Left lung (tissue), 4 donors: ENCODE measurements at regions not wholly inside any gene's neighbourhood (a gene's known extent, or its start where the extent isn't known, plus 50 kb on each side); places are given as distances from the start of the nearest gene placed in this dataset.

ENCODE experiments used
- ATAC-seq: fragments of 200-7000 bp; cut with Tn5 transposase; one replicate; pipeline ENCODE4 v1.9.1; 2020; ENCODE audit warnings: moderate library complexity
- DNase-seq, 4 donors: peaks; one replicate each; pipeline ENCODE4 v3.0.0-alpha.2; 2013 to 2020
- H3K27ac ChIP-seq, 2 donors: fragments of 200-600 bp; sonication (generic) in 1 of 2; one replicate each; pipeline versions ENCODE4 v1.5.0 to v1.8.0; 2020 to 2021
- H3K27me3 ChIP-seq, 2 donors: fragments of 200-600 bp; sonication (generic) in 1 of 2; one replicate each; pipeline versions ENCODE4 v1.5.0 to v1.8.0; 2020 to 2021
- H3K36me3 ChIP-seq, 2 donors: fragments of 200-600 bp; sonication (generic) in 1 of 2; one replicate each; pipeline versions ENCODE4 v1.5.0 to v1.8.0; 2020 to 2021
- H3K4me1 ChIP-seq, 2 donors: fragments of 200-600 bp; one replicate each; pipeline ENCODE4 v1.8.0; 2021
- H3K4me3 ChIP-seq, 2 donors: fragments of 200-600 bp; sonication (generic) in 1 of 2; one replicate each; pipeline versions ENCODE4 v1.5.0 to v1.8.0; 2020 to 2021; ENCODE audit warnings: mild to moderate bottlenecking in 1 of 2
- H3K9me3 ChIP-seq, 2 donors: fragments of 200-600 bp; sonication (generic) in 1 of 2; one replicate each; pipeline versions ENCODE4 v1.5.0 to v1.8.0; 2020 to 2021
- CTCF ChIP-seq, 2 donors: fragments of 200-600 bp; sonication (generic) in 1 of 2; IDR thresholded peaks; one replicate each; pipeline versions ENCODE4 v1.5.0 to v1.8.0; 2021; ENCODE audit warnings: antibody characterized with exemption in 2 of 2
- intact Hi-C, 2 donors: fragments of 100-400 bp; cut with DNase I; formaldehyde crosslinking; loops; one replicate each; pipeline versions ENCODE4 v1.11.2 to v1.14.2; 2022
- donor health status: DM: no; HTN: yes; CAD: no.
- donor health status: DM: no; HTN: no; CAD: no.

- Histone ChIP-seq H3K4me1 (no peaks in the 10 kb centered on the region), H3K36me3 (no peaks in the 10 kb centered on the region), H3K27ac (no peak overlapping the region), H3K9me3 (no peaks in the 10 kb centered on the region), H3K4me3 (no peak overlapping the region), H3K27me3 (no peaks in the 10 kb centered on the region)
- peak in 1 of 4 donors; percentile 59 for DNase-seq
- TF ChIP-seq CTCF (IDR thresholded peaks at IDR 0.05) = no peak
- ATAC-seq = no peak
- intact Hi-C loops = no loop called here
Observed at GRCh38 chr11:70592641-70593165, 194.4 kb downstream of the CTTN start.

DNA sequence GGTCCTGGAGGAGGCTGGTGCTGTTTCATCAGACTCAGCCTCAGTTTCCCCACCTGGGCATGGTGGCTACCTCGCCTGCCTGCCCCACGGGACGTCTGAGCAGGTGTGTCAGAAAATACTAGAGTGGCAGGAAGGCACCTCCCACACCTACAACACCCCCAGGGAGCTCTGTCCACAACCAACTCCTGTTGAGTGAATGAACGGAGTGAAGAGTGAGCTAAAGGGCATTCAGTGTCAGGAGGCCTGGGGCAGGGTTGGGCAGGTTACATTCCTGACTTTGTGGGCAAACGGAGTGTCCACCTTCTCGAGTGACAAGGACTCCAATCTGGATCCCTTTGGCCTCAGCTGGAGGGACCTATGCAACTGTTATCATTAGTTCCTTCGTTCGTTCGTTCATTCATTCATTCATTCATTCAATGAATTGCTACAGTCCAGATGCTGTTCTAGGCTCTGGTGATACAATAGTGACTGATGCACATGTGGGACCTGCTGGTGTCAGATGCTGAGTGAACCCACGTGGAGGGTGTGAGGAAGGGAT is 195.2 kb downstream of the CTTN start:
- TF ChIP-seq CTCF (IDR thresholded peaks at IDR 0.05) = no peak
- Histone ChIP-seq H3K9me3 (no peaks in the 10 kb centered on the region), H3K4me3 (no peak overlapping the region), H3K4me1 (no peaks in the 10 kb centered on the region), H3K27ac (no peak overlapping the region), H3K36me3 (no peaks in the 10 kb centered on the region), H3K27me3 (no peaks in the 10 kb centered on the region)
- intact Hi-C loops = no loop called here
- DNase-seq = peak in 1 of 4 donors; percentile 28
- peak; percentile 41 for ATAC-seq

DNA sequence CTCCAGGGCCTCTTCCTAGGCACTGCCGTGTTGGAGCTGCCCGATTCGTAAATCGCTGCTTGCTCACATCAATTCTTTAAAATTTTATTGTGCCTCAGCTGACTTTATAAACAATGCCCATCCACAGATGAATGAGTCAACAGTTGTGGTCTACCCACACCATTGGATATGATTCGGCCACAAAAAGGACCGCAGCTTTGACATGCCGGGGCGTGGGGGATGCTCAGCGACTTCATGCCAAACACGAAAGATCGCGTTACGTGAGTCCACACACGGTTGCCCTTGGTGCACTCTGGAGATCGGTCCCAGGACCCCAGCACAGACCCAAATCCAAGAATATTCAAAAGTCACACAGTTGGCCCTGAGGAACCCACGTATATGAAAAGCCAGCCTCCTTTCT is 195.7 kb downstream of the CTTN start:
- DNase-seq (peak in 1 of 4 donors; percentile 50), ATAC-seq (no peak)
- Histone ChIP-seq H3K36me3 (no peaks in the 10 kb centered on the region), H3K9me3 (no peaks in the 10 kb centered on the region), H3K27me3 (no peaks in the 10 kb centered on the region), H3K4me1 (no peaks in the 10 kb centered on the region), H3K27ac (no peak overlapping the region), H3K4me3 (no peak overlapping the region)
- intact Hi-C loops = no loop called here
- TF ChIP-seq CTCF (IDR thresholded peaks at IDR 0.05) = no peak

DNA sequence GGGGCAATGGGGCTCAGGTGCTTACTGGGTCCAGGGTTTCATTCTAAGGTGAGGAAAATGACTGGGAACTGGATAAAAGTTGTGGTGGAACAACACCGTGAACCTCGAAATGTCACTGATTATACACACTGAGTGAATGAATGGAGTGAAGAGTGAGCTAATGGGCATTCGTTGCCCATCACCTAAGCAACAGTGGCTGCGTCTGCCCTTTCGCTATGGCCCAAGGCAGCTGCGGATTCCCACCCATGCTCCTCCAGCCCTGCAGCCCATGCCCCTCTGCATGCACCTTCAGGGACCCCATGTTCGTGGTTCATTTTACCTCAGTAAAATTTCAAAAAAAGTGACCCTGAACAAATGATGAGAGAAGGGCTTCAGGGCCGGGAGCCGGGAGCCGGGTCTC is 196.3 kb downstream of the CTTN start:
- Histone ChIP-seq H3K4me1 (no peaks in the 10 kb centered on the region), H3K36me3 (no peaks in the 10 kb centered on the region), H3K4me3 (no peak overlapping the region), H3K27me3 (no peaks in the 10 kb centered on the region), H3K27ac (no peak overlapping the region), H3K9me3 (no peaks in the 10 kb centered on the region)
- ATAC-seq (no peak), DNase-seq (peak in 1 of 4 donors; percentile 29)
- intact Hi-C loops = no loop called here
- no peak for TF ChIP-seq CTCF (IDR thresholded peaks at IDR 0.05)

DNA sequence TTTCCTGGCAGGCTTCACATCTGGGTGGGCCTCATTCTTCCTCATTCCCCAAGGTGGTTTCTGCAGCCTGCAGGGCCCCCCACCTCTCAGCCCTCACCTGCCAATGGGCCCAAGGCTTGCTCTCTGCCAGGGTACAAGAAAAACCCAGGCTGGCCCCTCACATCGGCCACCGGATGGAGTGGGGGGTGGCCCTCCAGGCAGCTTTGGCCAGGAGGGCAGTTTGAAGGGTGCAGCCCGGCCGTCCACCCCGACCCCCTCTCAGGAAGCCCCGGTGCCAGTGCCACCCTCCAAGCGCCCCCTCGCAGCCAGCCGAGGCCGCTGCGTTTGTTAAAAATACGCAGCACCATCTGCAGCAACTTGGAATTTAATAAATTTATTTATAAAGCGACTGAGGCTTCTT is 196.7 kb downstream of the CTTN start:
- no peak for ATAC-seq
- Histone ChIP-seq H3K27me3 (no peaks in the 10 kb centered on the region), H3K9me3 (no peaks in the 10 kb centered on the region), H3K36me3 (no peaks in the 10 kb centered on the region), H3K4me3 (no peak overlapping the region), H3K27ac (no peak overlapping the region), H3K4me1 (no peaks in the 10 kb centered on the region)
- TF ChIP-seq CTCF (IDR thresholded peaks at IDR 0.05) = no peak
- intact Hi-C loops = no loop called here
- peak in 1 of 4 donors; percentile 59 for DNase-seq
